H1 (cell line): ENCODE measurements at regions not wholly inside any gene's neighbourhood (a gene's known extent, or its start where the extent isn't known, plus 50 kb on each side); places are given as distances from the start of the nearest gene placed in this dataset.
A peak's percentile ranks its signal among the peaks of the same experiment; 100 is the strongest.

ENCODE experiments used
- CTCF ChIA-PET: fragments of 300-600 bp; sonication (Branson Sonifier 250); formaldehyde crosslinking; loops from one replicate; lab custom pipeline; 2021; ENCODE audit not compliant: partially characterized antibody; lab: Charles Lee
- POLR2A ChIA-PET: fragments of 300-600 bp; sonication (Branson Sonifier 250); formaldehyde crosslinking; loops from one replicate; lab custom pipeline; 2021; ENCODE audit warnings: inconsistent platforms; ENCODE audit not compliant: partially characterized antibody; lab: Charles Lee
- DNase-seq, 2 experiments: peaks; one replicate each; pipeline versions ENCODE4 v3.0.0 to v3.0.0-alpha.2; 2010 to 2022; ENCODE audit warnings: low spot score in 2 of 2, low read depth in 1 of 2, mixed read lengths in 1 of 2
- FAIRE-seq: peaks from 2 replicates; lab custom pipeline; 2011; peaks lifted over from hg19 to GRCh38; lab: Jason Lieb, UNC
- H2AFZ ChIP-seq: 2 replicates; pipeline ENCODE4 v1.8.1; 2012; ENCODE audit warnings: low read length, inconsistent platforms
- H2AK5ac ChIP-seq: 2 replicates; pipeline ENCODE4 v1.6.1; 2013; ENCODE audit warnings: low read depth, low read length
- H2BK120ac ChIP-seq: replicated peaks from 2 replicates; pipeline ENCODE3; 2013; ENCODE audit warnings: low read depth, low read length, inconsistent platforms
- H2BK12ac ChIP-seq: 2 replicates; pipeline ENCODE4 v1.6.1; 2013; ENCODE audit warnings: low read depth, low read length
- H2BK15ac ChIP-seq: 2 replicates; pipeline ENCODE4 v1.6.1; 2013; ENCODE audit warnings: low read length
- H2BK20ac ChIP-seq: 2 replicates; pipeline ENCODE4 v1.6.1; 2013; ENCODE audit warnings: low read length
- H2BK5ac ChIP-seq: 2 replicates; pipeline ENCODE4 v1.6.1; 2013; ENCODE audit warnings: low read depth, low read length
- H3K14ac ChIP-seq: 2 replicates; pipeline ENCODE4 v1.6.1; 2013; ENCODE audit warnings: inconsistent platforms; ENCODE audit not compliant: insufficient read length
- H3K18ac ChIP-seq: 2 replicates; pipeline ENCODE4 v1.6.1; 2013; ENCODE audit warnings: low read length; ENCODE audit errors: extremely low read depth
- H3K23ac ChIP-seq: 2 replicates; pipeline ENCODE4 v1.6.1; 2013; ENCODE audit warnings: inconsistent platforms; ENCODE audit not compliant: insufficient read length
- H3K23me2 ChIP-seq: 2 replicates; pipeline ENCODE4 v1.6.1; 2013; ENCODE audit warnings: low read depth, low read length
- H3K27ac ChIP-seq: 2 replicates; pipeline ENCODE4 v1.6.1; 2011; ENCODE audit warnings: low read depth, low read length, inconsistent platforms
- H3K27me3 ChIP-seq, 4 experiments: replicated peaks in 1 of 4; 1 replicate in 1 of 4; 2 replicates in 3 of 4; pipeline versions ENCODE4 v1.6.1 to v1.8.1; 2011 to 2013; ENCODE audit warnings: low read length in 3 of 4, mild to moderate bottlenecking in 3 of 4, inconsistent platforms in 2 of 4, mixed read lengths in 2 of 4, moderate library complexity in 1 of 4; ENCODE audit not compliant: control insufficient read depth in 3 of 4, insufficient read depth in 3 of 4; ENCODE audit errors: extremely low read depth in 1 of 4
- H3K36me3 ChIP-seq, 4 experiments: 2 replicates each; pipeline versions ENCODE4 v1.6.1 to v1.8.1; 2011 to 2013; ENCODE audit warnings: mild to moderate bottlenecking in 4 of 4, low read length in 3 of 4, moderate library complexity in 2 of 4, control low read depth in 1 of 4, inconsistent platforms in 1 of 4; ENCODE audit not compliant: insufficient read depth in 4 of 4, control insufficient read depth in 2 of 4
- H3K4ac ChIP-seq: replicated peaks from 2 replicates; pipeline ENCODE3; 2013; ENCODE audit warnings: low read length, low read depth, mixed read lengths, inconsistent platforms; ENCODE audit not compliant: insufficient read length
- H3K4me1 ChIP-seq, 4 experiments: replicated peaks in 1 of 4; 1 replicate in 1 of 4; 2 replicates in 3 of 4; pipeline versions ENCODE4 v1.6.1 to v1.8.1; 2011 to 2013; ENCODE audit warnings: low read length in 3 of 4, inconsistent platforms in 2 of 4, mixed read lengths in 1 of 4; ENCODE audit not compliant: insufficient read depth in 4 of 4, control insufficient read depth in 3 of 4
- H3K4me2 ChIP-seq, 2 experiments: 2 replicates each; pipeline versions ENCODE4 v1.6.1 to v1.8.1; 2011 to 2013; ENCODE audit warnings: low read depth in 2 of 2, low read length in 2 of 2, control low read depth in 1 of 2, inconsistent platforms in 1 of 2, mild to moderate bottlenecking in 1 of 2; ENCODE audit not compliant: insufficient read depth in 1 of 2
- H3K4me3 ChIP-seq, 4 experiments: fragments of 200-600, 300-600 bp in 1 of 4; sonication (generic), shearing (Covaris generic), sonication (Bioruptor Twin) in 1 of 4; 2 replicates each; pipeline versions ENCODE4 v1.5.1 to v1.8.1; 2011 to 2016; ENCODE audit warnings: low read length in 4 of 4, low read depth in 3 of 4, control low read depth in 2 of 4, inconsistent platforms in 2 of 4, mild to moderate bottlenecking in 2 of 4, mixed read lengths in 1 of 4, moderate library complexity in 1 of 4; ENCODE audit not compliant: insufficient read depth in 2 of 4; ENCODE audit errors: extremely low read depth in 1 of 4
- H3K56ac ChIP-seq: replicated peaks from 2 replicates; pipeline ENCODE3; 2013; ENCODE audit warnings: low read depth, mild to moderate bottlenecking, mixed read lengths, low read length, inconsistent platforms; ENCODE audit not compliant: insufficient read length
- H3K79me1 ChIP-seq: 2 replicates; pipeline ENCODE4 v1.6.1; 2013; ENCODE audit warnings: low read depth, low read length, control low read depth
- H3K79me2 ChIP-seq, 2 experiments: 2 replicates each; pipeline versions ENCODE4 v1.6.1 to v1.8.1; 2012 to 2013; ENCODE audit warnings: low read length in 2 of 2, mild to moderate bottlenecking in 2 of 2, inconsistent platforms in 1 of 2; ENCODE audit not compliant: insufficient read depth in 2 of 2, control insufficient read depth in 1 of 2
- H3K9ac ChIP-seq, 4 experiments: replicated peaks in 1 of 4; 1 replicate in 1 of 4; 2 replicates in 3 of 4; pipeline versions ENCODE4 v1.6.1 to v1.8.1; 2011 to 2013; ENCODE audit warnings: low read depth in 3 of 4, low read length in 3 of 4, control low read depth in 2 of 4, mild to moderate bottlenecking in 2 of 4, moderate library complexity in 2 of 4, inconsistent platforms in 1 of 4; ENCODE audit errors: extremely low read depth in 1 of 4
- H3K9me3 ChIP-seq, 2 experiments: 2 replicates each; pipeline versions ENCODE4 v1.6.1 to v1.8.1; 2012 to 2013; ENCODE audit warnings: mild to moderate bottlenecking in 2 of 2, moderate library complexity in 2 of 2, control low read depth in 1 of 2, inconsistent platforms in 1 of 2, low read depth in 1 of 2, low read length in 1 of 2, mixed read lengths in 1 of 2; ENCODE audit not compliant: insufficient read depth in 2 of 2
- H4K20me1 ChIP-seq, 2 experiments: replicated peaks in 1 of 2; 2 replicates each; pipeline versions ENCODE3 to v1.8.1; 2011 to 2013; ENCODE audit warnings: inconsistent platforms in 2 of 2, low read length in 2 of 2, mild to moderate bottlenecking in 1 of 2; ENCODE audit not compliant: insufficient read depth in 2 of 2, control insufficient read depth in 1 of 2
- H4K5ac ChIP-seq: 2 replicates; pipeline ENCODE4 v1.6.1; 2013; ENCODE audit warnings: low read length, low read depth, mixed read lengths, inconsistent platforms; ENCODE audit not compliant: insufficient read length
- H4K8ac ChIP-seq: 2 replicates; pipeline ENCODE4 v1.8.0; 2013; ENCODE audit warnings: mild to moderate bottlenecking, moderate library complexity, low read length, inconsistent platforms; ENCODE audit not compliant: insufficient read depth; ENCODE audit errors: extremely low read depth
- H4K91ac ChIP-seq: replicated peaks from 2 replicates; pipeline ENCODE3; 2013; ENCODE audit warnings: low read length, mixed read lengths, inconsistent platforms; ENCODE audit not compliant: insufficient read length
- ATF2 ChIP-seq: IDR thresholded peaks from 2 replicates; pipeline ENCODE4 v1.6.1; 2012; ENCODE audit warnings: low read length, inconsistent platforms
- GTF2F1 ChIP-seq: IDR thresholded peaks from 2 replicates; pipeline ENCODE4 v1.6.1; 2012; ENCODE audit warnings: low read depth, low read length, improper control_type of control experiment, borderline replicate concordance
- JUN ChIP-seq: IDR thresholded peaks from 2 replicates; pipeline ENCODE4 v1.6.1; 2011; ENCODE audit warnings: low read depth, mild to moderate bottlenecking, improper control_type of control experiment, low read length
- KDM1A ChIP-seq: fragments of 200-600, 300-600 bp; sonication (generic); IDR thresholded peaks from 2 replicates; pipeline ENCODE4 v1.7.1; 2016; ENCODE audit warnings: mild to moderate bottlenecking, low read length, borderline replicate concordance
- NANOG ChIP-seq: IDR thresholded peaks from 2 replicates; pipeline ENCODE4 v1.6.1; 2011; ENCODE audit warnings: low read length, low read depth, mild to moderate bottlenecking, inconsistent platforms; ENCODE audit not compliant: insufficient read depth, poor library complexity, severe bottlenecking
- PHF8 ChIP-seq: fragments of 200-600 bp; sonication (generic); conservative IDR thresholded peaks from 2 replicates; pipeline ENCODE4 v1.7.1; 2012; ENCODE audit warnings: low read depth, mild to moderate bottlenecking, inconsistent platforms, low read length, moderate library complexity
- RNF2 ChIP-seq: fragments of 200-900, 300-1000 bp; sonication (generic); IDR thresholded peaks from 2 replicates; pipeline ENCODE4 v1.7.1; 2016; ENCODE audit warnings: borderline replicate concordance, low read depth, mild to moderate bottlenecking, antibody characterized with exemption, low read length; ENCODE audit not compliant: poor library complexity, severe bottlenecking; ENCODE audit errors: missing control alignments
- RXRA ChIP-seq: IDR thresholded peaks from 2 replicates; pipeline ENCODE4 v1.6.1; 2011; ENCODE audit warnings: low read depth, mild to moderate bottlenecking, low read length, moderate library complexity; ENCODE audit not compliant: insufficient read depth
- SP1 ChIP-seq: IDR thresholded peaks from 2 replicates; pipeline ENCODE4 v1.6.1; 2011; ENCODE audit warnings: low read depth, low read length
- SP2 ChIP-seq: IDR thresholded peaks from 2 replicates; pipeline ENCODE4 v1.6.1; 2012; ENCODE audit warnings: mild to moderate bottlenecking, low read length, inconsistent platforms
- TAF1 ChIP-seq: IDR thresholded peaks from 2 replicates; pipeline ENCODE4 v1.6.1; 2011; ENCODE audit warnings: mild to moderate bottlenecking, low read depth, low read length
- TAF7 ChIP-seq: optimal IDR thresholded peaks from 2 replicates; pipeline ENCODE3; 2011; ENCODE audit warnings: low read depth, mild to moderate bottlenecking, inconsistent platforms, low read length, moderate library complexity, borderline replicate concordance
- TF ChIP-seq, protein P1 (sequence below): IDR thresholded peaks from 2 replicates; pipeline ENCODE4 v1.6.1; 2012; ENCODE audit warnings: inconsistent platforms

DNA sequence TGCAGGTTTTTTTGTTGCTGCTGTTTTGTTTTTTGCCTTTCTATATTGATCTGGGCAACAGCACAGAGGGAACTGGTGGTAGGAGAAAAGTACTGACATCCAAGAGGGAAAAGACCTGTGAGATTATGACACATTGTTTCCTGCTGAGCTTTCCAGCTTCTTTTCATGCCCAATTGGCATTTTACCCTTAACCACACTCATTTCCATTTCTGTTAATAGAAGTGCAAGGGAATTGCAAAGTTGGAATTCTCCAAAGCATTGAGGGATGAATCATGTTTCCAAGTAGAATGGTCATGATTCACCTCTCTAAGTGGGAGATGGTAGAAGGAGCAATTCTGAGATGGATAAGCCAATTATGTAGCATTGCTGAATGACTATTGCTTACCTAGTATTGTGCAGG is 161.5 kb downstream of the PPARGC1A start:
- no peak overlapping the region for H3K4ac ChIP-seq
- no peaks in the 10 kb centered on the region for H3K4me1 ChIP-seq
- no peak overlapping the region for H2BK20ac ChIP-seq
- no peak overlapping the region for H2BK15ac ChIP-seq
- H3K4me2 ChIP-seq = no peak overlapping the region
- H2BK12ac ChIP-seq = no peak overlapping the region
- no peak overlapping the region for H3K56ac ChIP-seq
- H3K36me3 ChIP-seq = no peaks in the 10 kb centered on the region
- no peak overlapping the region for H2AFZ ChIP-seq
- H2AK5ac ChIP-seq = no peak overlapping the region
- no peak overlapping the region for H3K18ac ChIP-seq
- H3K23me2 ChIP-seq = no peaks in the 10 kb centered on the region
- no peak for FAIRE-seq
- ChIA-PET CTCF (interaction anchor here (0.7 to 1.8 kb wide), 4 partner anchors 9 to 289 kb away, joined by 3 to 5 read pairs (median 3); no protein-coding TSS in a partner anchor), POLR2A (interaction anchor here (0.6 kb wide), 1 partner anchor 139 kb away, joined by 3 read pairs; no protein-coding TSS in a partner anchor)
- no peak overlapping the region for H4K8ac ChIP-seq
- DNase-seq = peak in 1 of 2 experiments; percentile 10
- no peak overlapping the region for H3K9ac ChIP-seq
- no peak overlapping the region for H4K5ac ChIP-seq
- no peaks in the 10 kb centered on the region for H3K79me1 ChIP-seq
- H3K9me3 ChIP-seq = no peaks in the 10 kb centered on the region
- no peak overlapping the region for H4K91ac ChIP-seq
- H3K23ac ChIP-seq = no peak overlapping the region
- no peak overlapping the region for H2BK5ac ChIP-seq
- no peaks in the 10 kb centered on the region for H3K27me3 ChIP-seq
- no peaks in the 10 kb centered on the region for H3K79me2 ChIP-seq
- no peak overlapping the region for H3K27ac ChIP-seq
- no peak overlapping the region for H2BK120ac ChIP-seq
- H3K14ac ChIP-seq = no peak overlapping the region
- no peak overlapping the region for H3K4me3 ChIP-seq
- no peaks in the 10 kb centered on the region for H4K20me1 ChIP-seq
- no peak for TF ChIP-seq RNF2
- TF ChIP-seq, protein P1, sequence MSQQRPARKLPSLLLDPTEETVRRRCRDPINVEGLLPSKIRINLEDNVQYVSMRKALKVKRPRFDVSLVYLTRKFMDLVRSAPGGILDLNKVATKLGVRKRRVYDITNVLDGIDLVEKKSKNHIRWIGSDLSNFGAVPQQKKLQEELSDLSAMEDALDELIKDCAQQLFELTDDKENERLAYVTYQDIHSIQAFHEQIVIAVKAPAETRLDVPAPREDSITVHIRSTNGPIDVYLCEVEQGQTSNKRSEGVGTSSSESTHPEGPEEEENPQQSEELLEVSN = no peak
- TF ChIP-seq TAF1 = no peak
- no peak for TF ChIP-seq JUN
- no peak for TF ChIP-seq SP1
- no peak for TF ChIP-seq RXRA
- no peak for TF ChIP-seq NANOG
- no peak for TF ChIP-seq KDM1A
- no peak for TF ChIP-seq ATF2
- TF ChIP-seq GTF2F1 = no peak
- no peak for TF ChIP-seq TAF7
- no peak for TF ChIP-seq PHF8
- no peak for TF ChIP-seq SP2
